GM21381 (cell line): ENCODE measurements at regions not wholly inside any gene's neighbourhood (a gene's known extent, or its start where the extent isn't known, plus 50 kb on each side); places are given as distances from the start of the nearest gene placed in this dataset.

Experiments used
- ATAC-seq: cut with Tn5 transposase; IDR thresholded peaks from one replicate; pipeline ENCODE4 v1.9.1; 2021; ENCODE audit warnings: mild to moderate bottlenecking, moderate library complexity; ENCODE audit not compliant: unreplicated experiment

DNA sequence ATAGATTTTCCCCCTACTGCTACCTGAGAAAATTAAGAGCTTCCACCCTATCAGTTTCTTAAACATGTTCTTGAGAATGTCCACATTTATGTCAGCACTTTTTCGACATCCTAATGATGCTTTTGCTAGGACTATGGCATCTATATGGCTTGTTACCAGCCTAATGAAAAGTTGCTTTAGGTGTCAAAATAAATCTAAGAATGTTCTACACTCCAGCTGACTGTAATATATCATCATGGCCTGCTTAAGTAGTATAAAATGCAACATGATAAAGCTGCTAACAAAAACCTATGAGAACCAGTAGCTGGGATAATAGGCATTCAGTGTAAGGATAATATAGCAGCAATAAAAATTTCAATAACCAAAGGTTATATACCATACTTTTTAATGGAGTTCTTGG, 1983.5 kb upstream of the CELF4 start:
- ATAC-seq = no peak

DNA sequence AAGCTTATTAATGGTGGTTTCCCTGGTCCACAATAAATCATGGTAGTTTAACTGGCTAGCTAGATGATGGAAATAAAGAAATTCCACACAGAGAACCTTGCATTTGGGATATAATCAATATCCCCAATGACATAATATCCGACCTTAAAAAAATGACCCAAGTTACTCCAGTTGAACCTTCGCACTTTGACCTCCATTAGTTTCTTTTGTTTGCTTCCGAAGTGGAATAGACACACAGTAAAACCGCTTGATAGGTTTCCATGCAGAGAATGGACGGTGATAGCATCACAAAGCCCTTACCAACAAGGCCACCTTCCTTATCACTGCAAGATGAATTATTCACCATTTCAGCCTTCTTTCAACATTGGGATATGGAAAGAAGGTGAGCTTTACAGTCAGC, 1966.1 kb upstream of the CELF4 start:
- ATAC-seq = no peak

- ATAC-seq = no peak
These were observed 1963.8 kb upstream of the CELF4 start for GRCh38 chr18:39529358-39529757.

DNA sequence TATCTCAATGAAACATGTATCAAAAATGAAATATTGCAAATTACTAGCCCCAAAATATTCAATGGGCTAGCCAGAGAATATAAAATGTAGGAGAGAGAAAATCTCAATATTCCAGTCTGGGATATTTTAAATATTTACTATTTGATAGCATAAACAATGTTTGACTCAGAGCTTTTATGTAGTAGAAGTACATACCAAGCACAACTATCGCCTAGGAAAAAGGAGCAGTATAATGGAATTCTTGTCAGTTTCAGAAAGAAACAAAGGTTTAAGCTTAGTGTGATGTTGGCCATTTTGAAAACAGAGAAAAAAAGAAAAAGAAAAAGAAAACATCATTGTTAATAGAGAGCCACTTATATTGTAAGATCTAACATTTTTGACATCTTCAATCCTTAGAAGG, 1961.9 kb upstream of the CELF4 start:
- no peak for ATAC-seq

GRCh38 chr18:39524370-39524769, 1958.8 kb upstream of the CELF4 start:
- no peak for ATAC-seq

DNA sequence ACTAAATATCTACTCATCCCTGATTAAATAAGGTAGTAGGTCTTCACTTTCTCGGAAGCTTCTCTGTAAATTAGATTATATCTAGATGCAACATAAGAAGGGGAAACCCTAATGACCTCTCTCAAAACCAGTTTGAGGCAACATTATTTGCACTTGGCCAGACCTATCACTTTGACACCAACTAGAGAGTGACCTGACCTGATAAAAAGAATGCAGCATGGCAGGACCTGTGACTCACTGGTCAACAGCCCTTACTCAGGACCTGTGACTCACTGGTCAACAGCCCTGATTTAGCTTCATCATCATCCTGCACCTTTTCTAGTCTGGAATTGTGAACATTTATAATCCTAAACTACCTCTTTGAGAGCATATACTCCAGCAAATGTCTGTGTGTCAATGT, 1957.7 kb upstream of the CELF4 start:
- no peak for ATAC-seq

- no peak for ATAC-seq
These were observed 1955.6 kb upstream of the CELF4 start for GRCh38 chr18:39521164-39521563.

DNA sequence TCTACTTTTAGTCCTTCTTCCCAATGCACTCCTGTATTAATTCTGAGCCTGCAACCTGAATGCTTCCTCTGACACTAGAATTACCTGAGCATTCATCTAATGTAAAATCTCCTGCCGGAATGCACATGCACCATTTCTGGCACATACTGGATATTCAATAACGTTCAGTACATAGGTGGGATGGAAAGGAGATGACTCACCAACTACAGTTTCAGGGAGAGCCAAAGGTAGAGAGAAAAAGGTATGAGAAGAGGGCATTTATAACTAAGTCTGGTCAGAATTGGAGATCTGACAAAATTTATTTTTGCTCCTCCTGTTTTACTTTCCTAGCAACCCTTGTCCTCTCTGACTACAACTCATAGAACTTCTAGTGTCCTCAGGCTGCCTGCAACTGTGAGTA, 1954.1 kb upstream of the CELF4 start:
- no peak for ATAC-seq

DNA sequence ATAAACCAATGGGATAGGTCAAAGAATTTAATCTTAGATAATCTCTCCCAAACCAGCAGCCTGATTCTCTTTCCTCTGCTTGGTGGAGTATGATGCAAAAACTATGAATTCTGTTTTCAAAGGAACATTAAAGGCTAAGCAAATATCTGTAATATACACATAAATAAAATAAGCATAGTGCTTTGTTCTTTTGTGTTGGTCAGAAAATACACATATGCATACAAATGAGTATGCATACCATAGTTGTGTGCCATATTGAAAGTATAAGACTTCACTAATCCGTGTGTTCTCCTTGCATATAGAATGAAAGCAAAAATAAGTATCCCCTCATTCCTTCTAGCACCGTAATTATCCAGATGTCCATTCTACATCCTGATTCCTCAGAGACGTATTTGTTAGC, 1949.7 kb upstream of the CELF4 start:
- ATAC-seq = no peak

- ATAC-seq = no peak
These were observed 1947.6 kb upstream of the CELF4 start for GRCh38 chr18:39513186-39513585.

GRCh38 chr18:39506581-39507330, 1941.2 kb upstream of the CELF4 start:
- no peak for ATAC-seq

GRCh38 chr18:39500306-39500705, 1934.7 kb upstream of the CELF4 start:
- no peak for ATAC-seq

GRCh38 chr18:39497821-39498220, 1932.2 kb upstream of the CELF4 start:
- no peak for ATAC-seq

- no peak for ATAC-seq
These were observed 1931.4 kb upstream of the CELF4 start for GRCh38 chr18:39496986-39497385.

DNA sequence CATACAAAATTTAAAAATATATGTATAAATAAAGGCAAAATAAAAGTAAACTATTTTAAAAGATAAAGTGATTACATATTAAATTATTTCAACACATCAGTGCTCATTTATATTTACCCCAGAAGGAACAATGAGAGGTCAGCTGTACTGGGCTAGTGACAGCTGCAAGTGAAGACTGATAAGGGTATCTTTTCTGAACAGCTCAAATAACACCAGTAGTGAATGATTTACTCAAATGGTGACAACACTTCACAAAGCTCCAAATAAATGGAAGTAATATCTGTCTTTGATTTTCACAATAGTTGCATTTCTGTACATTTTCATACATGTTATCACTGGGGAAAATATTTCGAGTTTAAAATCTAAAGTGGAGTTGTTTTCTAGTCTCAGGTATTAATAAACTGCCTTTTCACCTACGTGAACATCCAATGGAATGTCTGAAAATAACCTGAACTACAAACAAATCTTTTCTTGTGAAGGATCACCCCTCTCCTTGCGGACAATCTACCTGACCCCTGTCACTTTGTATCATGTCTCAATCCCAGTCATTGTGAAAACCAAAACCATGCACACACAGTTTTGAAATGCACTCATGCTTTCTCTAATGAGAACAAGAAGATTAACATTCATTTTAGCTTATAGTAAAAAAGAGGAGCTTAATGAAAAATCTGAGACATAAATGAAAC, 1928.8 kb upstream of the CELF4 start:
- ATAC-seq = no peak

DNA sequence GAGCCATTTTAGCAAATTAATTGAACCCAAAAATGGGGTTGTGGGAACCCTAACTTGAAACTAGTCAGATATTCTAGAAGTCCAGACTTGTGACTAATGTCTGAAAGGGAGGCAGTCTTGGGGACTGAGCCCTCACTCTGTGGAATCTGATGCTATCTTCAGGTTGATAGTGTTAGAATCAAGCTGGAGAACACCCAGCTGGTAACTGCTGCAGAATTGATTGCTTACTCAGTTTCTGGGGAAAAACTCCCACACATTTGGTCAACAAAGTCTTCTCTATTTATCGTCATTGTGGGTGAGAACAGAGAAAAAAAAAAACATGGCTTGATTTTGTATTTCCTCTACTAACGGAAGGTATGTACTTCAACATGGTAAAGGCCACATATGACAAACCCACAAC, 1925.8 kb upstream of the CELF4 start:
- ATAC-seq = no peak

GRCh38 chr18:39489431-39489830, 1923.8 kb upstream of the CELF4 start:
- no peak for ATAC-seq

DNA sequence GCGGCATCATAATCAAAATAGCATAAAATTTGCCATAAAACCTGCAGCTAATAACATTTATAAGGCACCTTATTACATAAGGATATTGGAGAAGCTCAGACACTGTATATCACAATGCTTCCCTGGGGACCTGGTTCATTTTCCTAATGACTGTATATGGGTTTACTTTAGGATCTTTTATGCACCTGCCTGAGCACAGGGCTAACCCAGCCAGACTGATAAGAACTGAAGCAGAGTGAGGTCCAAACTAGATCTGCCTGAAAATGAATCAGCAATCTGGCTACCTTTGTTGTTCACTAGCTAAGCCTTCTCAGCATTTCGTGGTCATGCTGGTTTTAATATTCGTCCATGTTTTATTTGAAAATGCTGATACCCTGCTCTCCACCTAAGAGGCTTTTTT, 1922.3 kb upstream of the CELF4 start:
- ATAC-seq = no peak

GRCh38 chr18:39486268-39486667, 1920.7 kb upstream of the CELF4 start:
- ATAC-seq = no peak

- ATAC-seq = no peak
These were observed 1920.1 kb upstream of the CELF4 start for GRCh38 chr18:39485696-39486095.

DNA sequence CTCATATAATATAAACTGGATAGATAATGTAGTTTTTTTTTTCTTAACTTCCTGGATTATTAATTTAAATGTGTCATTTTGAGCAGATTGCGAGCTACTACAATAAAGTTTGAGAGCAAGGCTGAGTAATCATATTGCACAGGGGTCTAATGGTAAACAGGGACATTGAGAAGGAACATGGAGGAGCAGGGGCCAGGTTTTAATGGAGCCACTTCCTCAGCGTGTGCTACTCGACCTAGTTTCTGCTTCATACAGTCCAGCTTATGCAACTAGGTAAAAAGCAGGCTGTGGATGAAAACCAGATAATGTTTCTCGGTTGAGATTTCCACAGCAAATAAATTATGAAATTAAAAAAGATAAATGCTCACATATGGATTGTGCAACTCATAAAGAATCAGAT, 1915.7 kb upstream of the CELF4 start:
- ATAC-seq = no peak

GRCh38 chr18:39480494-39481195, 1915.0 kb upstream of the CELF4 start:
- ATAC-seq = no peak
